Right lobe of liver (tissue), 6 donors: ENCODE measurements at regions not wholly inside any gene's neighbourhood (a gene's known extent, or its start where the extent isn't known, plus 50 kb on each side); places are given as distances from the start of the nearest gene placed in this dataset.
"Not testable (repeated sequence)": the region's sequence is repeated elsewhere in the genome, so short reads cannot be mapped to it uniquely, and the experiment has no call there.

Experiments
- ATAC-seq, 4 donors: fragments of 200-7000 bp; cut with Tn5 transposase; one replicate each; pipeline ENCODE4 v1.9.1; 2020; ENCODE audit warnings: mild to moderate bottlenecking in 4 of 4, moderate library complexity in 4 of 4
- DNase-seq, 3 donors: peaks; one replicate each; pipeline ENCODE4 v3.0.0-alpha.2; 2020
- H3K27ac ChIP-seq, 3 donors: fragments of 200-600 bp; one replicate each; pipeline ENCODE4 v1.8.0; 2022
- H3K27me3 ChIP-seq, 2 donors: fragments of 200-600 bp; one replicate each; pipeline ENCODE4 v1.8.0; 2022
- H3K36me3 ChIP-seq, 4 donors: fragments of 200-600 bp; sonication (generic) in 1 of 4; one replicate each; pipeline versions ENCODE4 v1.5.1 to v1.8.0; 2017 to 2022; ENCODE audit warnings: control low read depth in 1 of 4
- H3K4me1 ChIP-seq, 4 donors: fragments of 200-600 bp; sonication (generic) in 1 of 4; one replicate each; pipeline versions ENCODE4 v1.5.1 to v1.8.0; 2017 to 2022; ENCODE audit warnings: control low read depth in 1 of 4
- H3K4me3 ChIP-seq, 3 donors: fragments of 200-600 bp; one replicate each; pipeline ENCODE4 v1.8.0; 2022
- H3K9me3 ChIP-seq, 4 donors: fragments of 200-600 bp; sonication (generic) in 1 of 4; one replicate each; pipeline versions ENCODE4 v1.5.1 to v1.8.0; 2017 to 2022; ENCODE audit warnings: control low read depth in 1 of 4
- POLR2A ChIP-seq: fragments of 450-650 bp; IDR thresholded peaks from one replicate; pipeline ENCODE4 v1.6.1; 2017; ENCODE audit warnings: antibody characterized with exemption, mild to moderate bottlenecking
- WGBS: methylation state at CpG from one replicate; pipeline ENCODE4 v1.1.6; 2018; ENCODE audit warnings: low coverage, low lambda C conversion rate; ENCODE audit not compliant: insufficient coverage; ENCODE audit errors: missing lambda C conversion rate; 5-methylcytosine and 5-hydroxymethylcytosine counted together
- intact Hi-C, 2 donors: fragments of 100-400 bp; cut with DNase I; formaldehyde crosslinking; loops; one replicate each; pipeline versions ENCODE4 v1.11.2 to v1.14.1; 2022
- TF ChIP-seq, protein P1 (sequence below), 4 donors: fragments of 200-600 bp in 3 of 4; fragments of 450-650 bp in 1 of 4; IDR thresholded peaks; one replicate each; pipeline versions ENCODE4 v1.5.1 to v1.8.0; 2016 to 2022; ENCODE audit warnings: antibody characterized with exemption in 4 of 4, mild to moderate bottlenecking in 2 of 4
- donor health status: DM: no; HTN: yes; CAD: no.
- donor health status: DM: no; HTN: no; CAD: no.
- donor health status: DM: no; HTN: no; CAD: no.
- donor health status: DM: no; HTN: yes; CAD: no.
- donor health status: DM: no; HTN: yes; CAD: no.

DNA sequence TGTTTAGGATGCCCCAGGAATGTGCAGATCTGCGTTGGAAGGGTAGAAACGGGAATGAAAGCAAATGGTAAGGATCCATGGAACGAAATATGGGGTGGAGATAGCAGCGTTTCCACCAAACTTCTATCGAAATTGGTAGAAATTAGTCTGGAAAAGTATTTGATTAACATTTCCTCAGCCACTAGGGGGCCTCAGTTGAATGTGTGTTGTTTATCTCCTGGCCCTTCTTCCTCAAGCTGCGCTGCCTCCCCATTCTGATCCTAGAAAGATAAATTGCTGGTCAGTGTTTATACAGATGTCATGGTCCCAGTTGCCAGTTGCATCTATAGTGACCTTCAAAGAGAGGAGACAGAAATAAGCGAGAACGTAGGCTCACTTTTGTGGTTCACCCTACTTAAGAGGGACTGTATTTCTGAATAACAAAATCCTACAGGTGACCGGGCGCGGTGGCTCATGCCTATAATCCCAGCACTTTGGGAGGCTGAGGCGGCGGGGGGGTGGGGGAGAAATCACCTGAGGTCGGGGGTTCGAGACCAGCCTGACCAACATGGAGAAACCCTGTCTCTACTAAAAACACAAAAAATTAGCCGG is 457.1 kb downstream of the SQOR start:
- H3K27ac ChIP-seq: no peak overlapping the region
- intact Hi-C loops: no loop called here
- H3K36me3 ChIP-seq: no peaks in the 10 kb centered on the region
- ATAC-seq (no peak), DNase-seq (no peak)
- WGBS: 66% methylated on average over 16 of the region's 16 CpGs
- no peak overlapping the region for H3K4me3 ChIP-seq
- H3K4me1 ChIP-seq: no peaks in the 10 kb centered on the region
- no peaks in the 10 kb centered on the region for H3K9me3 ChIP-seq
- no peak for TF ChIP-seq POLR2A
- TF ChIP-seq, protein P1, sequence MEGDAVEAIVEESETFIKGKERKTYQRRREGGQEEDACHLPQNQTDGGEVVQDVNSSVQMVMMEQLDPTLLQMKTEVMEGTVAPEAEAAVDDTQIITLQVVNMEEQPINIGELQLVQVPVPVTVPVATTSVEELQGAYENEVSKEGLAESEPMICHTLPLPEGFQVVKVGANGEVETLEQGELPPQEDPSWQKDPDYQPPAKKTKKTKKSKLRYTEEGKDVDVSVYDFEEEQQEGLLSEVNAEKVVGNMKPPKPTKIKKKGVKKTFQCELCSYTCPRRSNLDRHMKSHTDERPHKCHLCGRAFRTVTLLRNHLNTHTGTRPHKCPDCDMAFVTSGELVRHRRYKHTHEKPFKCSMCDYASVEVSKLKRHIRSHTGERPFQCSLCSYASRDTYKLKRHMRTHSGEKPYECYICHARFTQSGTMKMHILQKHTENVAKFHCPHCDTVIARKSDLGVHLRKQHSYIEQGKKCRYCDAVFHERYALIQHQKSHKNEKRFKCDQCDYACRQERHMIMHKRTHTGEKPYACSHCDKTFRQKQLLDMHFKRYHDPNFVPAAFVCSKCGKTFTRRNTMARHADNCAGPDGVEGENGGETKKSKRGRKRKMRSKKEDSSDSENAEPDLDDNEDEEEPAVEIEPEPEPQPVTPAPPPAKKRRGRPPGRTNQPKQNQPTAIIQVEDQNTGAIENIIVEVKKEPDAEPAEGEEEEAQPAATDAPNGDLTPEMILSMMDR (IDR thresholded peaks at IDR 0.05): peak; percentile 26 to 45 (median 36)
- no peaks in the 10 kb centered on the region for H3K27me3 ChIP-seq

DNA sequence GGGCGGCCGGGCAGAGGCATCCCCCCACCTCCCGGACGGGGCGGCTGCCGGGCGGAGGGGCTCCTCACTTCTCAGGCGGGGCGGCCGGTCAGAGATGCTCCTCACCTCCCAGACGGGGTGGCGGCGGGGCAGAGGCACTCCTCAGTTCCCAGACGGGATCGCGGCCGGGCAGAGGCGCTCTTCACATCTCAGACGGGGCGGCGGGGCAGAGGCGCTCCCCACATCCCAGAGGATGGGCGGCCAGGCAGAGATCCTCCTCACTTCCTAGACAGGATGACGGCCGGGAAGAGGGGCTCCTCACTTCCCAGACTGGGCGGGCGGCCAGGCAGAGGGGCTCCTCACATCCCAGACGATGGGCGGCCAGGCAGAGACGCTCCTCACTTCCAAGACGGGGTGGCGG is 463.2 kb downstream of the SQOR start:
- ATAC-seq, intact Hi-C loops, H3K27me3 ChIP-seq, H3K4me1 ChIP-seq, H3K27ac ChIP-seq, H3K36me3 ChIP-seq, DNase-seq, H3K4me3 ChIP-seq, H3K9me3 ChIP-seq: not testable (repeated sequence)
- 83% methylated on average over 1 of the region's 32 CpGs for WGBS

DNA sequence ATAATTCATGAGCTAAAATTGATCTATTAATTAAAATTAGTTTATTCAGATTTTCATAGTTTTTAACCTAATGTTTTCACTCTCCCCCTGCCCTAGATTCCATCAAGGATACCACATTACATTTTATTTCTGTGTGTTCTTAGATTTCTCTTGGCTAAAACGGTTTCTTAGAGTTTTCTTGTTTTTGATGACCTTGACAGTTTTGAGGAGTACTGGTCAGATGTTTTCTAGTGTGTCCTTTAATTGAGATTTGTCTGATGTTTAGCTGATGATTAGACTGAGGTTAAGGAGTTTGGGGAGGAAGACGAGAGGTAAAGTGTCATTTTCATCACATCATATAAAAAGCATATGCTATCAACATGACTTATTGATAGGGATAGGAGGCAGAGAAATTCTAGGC is 475.9 kb downstream of the SQOR start:
- no peak for DNase-seq
- Histone ChIP-seq H3K36me3 (no peaks in the 10 kb centered on the region), H3K4me1 (no peaks in the 10 kb centered on the region), H3K27ac (no peak overlapping the region), H3K9me3 (no peaks in the 10 kb centered on the region), H3K27me3 (no peaks in the 10 kb centered on the region), H3K4me3 (no peak overlapping the region)
- intact Hi-C loops: no loop called here
- WGBS: 29% methylated on average over 2 of the region's 2 CpGs
- no peak for ATAC-seq
- TF ChIP-seq POLR2A: no peak
- TF ChIP-seq, protein P1 (IDR thresholded peaks at IDR 0.05): no peak

DNA sequence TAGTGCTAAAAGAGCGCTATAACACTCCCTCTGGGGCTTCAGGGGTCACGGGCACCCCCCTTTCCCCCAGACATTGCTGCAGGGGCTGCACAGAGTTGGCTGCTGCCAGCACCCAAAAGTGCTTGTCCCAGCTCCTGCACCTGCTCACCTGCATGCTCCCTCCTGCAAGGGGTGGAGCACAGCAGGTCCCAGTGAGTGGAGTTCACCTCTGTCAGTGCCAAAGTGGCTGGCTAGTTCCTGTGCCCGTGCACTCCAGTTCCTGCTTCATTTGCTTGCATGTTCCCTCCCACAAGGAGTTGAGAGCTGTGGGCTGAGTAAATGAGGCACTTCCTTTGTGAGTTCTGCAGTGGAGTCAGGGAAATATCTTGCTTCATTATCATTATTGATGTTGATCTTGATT is 476.9 kb downstream of the SQOR start:
- no peaks in the 10 kb centered on the region for H3K4me1 ChIP-seq
- no peaks in the 10 kb centered on the region for H3K36me3 ChIP-seq
- WGBS: no CpG with 5 or more reads among the region's 3 CpGs
- H3K9me3 ChIP-seq: no peaks in the 10 kb centered on the region
- DNase-seq: no peak
- H3K27ac ChIP-seq: no peak overlapping the region
- TF ChIP-seq, protein P1 (IDR thresholded peaks at IDR 0.05): no peak
- no peak for TF ChIP-seq POLR2A
- no peak overlapping the region for H3K4me3 ChIP-seq
- intact Hi-C loops: no loop called here
- H3K27me3 ChIP-seq: no peaks in the 10 kb centered on the region
- ATAC-seq: no peak

DNA sequence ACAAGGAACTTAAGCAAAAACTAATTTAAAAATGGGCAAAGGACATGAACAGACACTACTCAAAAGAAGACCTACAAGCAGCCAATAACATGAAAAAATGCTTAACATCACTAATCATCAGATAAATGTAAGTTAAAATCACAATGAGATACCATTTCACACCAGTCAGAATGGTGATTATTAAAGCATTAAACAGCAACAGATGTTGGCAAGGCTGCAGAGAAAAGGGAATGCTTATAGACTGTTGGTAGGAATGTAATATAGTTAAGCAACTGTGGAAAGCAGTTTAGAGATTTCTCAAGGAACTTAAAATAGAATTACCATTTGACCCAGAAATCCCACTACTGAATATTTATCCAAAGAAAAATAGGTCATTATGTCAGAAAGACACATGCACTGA is 482.2 kb downstream of the SQOR start:
- intact Hi-C loops: no loop called here
- Histone ChIP-seq H3K4me1 (no peaks in the 10 kb centered on the region), H3K27me3 (no peaks in the 10 kb centered on the region), H3K4me3 (no peak overlapping the region), H3K36me3 (no peaks in the 10 kb centered on the region), H3K27ac (no peak overlapping the region), H3K9me3 (no peaks in the 10 kb centered on the region)
- DNase-seq: no peak
- ATAC-seq: no peak
- TF ChIP-seq, protein P1 (IDR thresholded peaks at IDR 0.05): no peak
- no peak for TF ChIP-seq POLR2A
